HG02610 (cell line): ENCODE measurements at regions not wholly inside any gene's neighbourhood (a gene's known extent, or its start where the extent isn't known, plus 50 kb on each side); places are given as distances from the start of the nearest gene placed in this dataset.
"Not testable (repeated sequence)": the region's sequence is repeated elsewhere in the genome, so short reads cannot be mapped to it uniquely, and the experiment has no call there.

ENCODE experiments used
- ATAC-seq: cut with Tn5 transposase; IDR thresholded peaks from one replicate; pipeline ENCODE4 v1.9.1; 2021; ENCODE audit warnings: mild to moderate bottlenecking, moderate library complexity; ENCODE audit not compliant: unreplicated experiment

DNA sequence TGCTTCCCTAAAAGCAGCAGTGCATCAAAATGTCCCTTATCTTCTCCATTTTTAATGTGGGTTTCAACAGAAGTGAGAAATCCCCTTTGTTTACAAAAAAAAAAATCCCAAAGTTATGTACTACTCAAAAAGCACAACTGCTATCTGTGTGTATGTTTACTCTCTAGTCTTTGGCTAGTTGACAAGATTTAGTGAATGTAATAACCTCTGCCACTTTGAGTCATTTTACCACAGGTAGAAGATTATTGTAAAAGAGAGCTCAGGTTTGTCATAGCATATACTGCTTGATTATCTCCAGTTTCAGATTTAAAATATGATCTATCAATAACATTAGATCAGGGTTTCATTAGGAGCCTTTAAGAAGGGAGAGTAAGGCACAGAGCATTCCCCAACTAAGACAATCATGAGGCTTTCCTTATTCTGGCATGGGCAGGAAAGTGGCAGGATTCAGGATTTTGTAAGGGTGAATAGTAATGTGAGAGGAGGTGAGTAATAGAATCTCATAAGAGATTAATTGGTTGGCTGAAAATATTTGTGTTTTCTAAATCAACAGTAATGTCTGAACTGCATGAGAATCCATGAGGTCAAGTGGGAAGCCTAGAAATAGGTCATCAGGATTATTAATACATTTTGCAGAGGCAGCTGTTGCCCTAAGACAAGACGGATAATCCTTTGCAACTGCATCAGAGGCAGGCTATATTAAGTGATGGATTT is 1780.3 kb upstream of the LRRTM1 start:
- no peak for ATAC-seq

GRCh38 chr2:82075875-82076274 is 1771.3 kb upstream of the LRRTM1 start:
- no peak for ATAC-seq

DNA sequence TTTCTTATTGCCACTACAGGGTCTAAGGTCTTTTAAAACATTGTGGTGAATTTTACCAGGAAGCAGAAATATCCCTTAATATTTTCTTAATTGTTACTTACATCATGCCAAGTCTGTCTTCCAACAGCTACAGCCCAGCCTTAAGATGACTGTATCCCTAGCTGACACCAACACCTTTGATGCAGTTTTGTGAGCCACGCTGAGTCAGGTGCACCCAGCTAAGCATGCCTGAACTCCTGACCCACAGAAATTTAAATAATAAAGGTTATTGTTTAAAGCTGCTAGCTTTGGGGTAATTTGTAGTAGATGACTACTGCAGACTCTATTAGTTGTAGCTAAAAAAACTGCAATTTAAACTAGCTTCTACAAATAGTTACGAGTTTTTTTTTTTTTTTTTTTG is 1757.9 kb upstream of the LRRTM1 start:
- no peak for ATAC-seq

DNA sequence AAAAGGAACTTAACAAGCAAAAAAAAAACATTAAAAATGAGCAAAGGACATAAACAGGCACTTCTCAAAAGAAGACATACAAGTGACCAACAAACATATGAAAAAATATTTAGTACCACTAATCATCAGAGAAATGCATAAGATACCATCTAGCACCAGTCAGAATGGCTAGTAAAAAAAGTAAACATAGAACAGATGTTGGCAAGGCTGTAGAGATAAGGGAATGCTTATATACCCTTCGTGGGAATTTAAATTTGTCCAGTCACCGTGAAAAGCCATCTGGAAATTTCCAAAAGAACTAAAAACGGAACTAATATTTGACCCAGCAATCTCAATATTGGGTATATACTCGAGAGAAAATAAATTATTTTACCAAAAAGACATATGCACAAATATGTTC is 1751.3 kb upstream of the LRRTM1 start:
- ATAC-seq: no peak

GRCh38 chr2:82043867-82044266 is 1739.3 kb upstream of the LRRTM1 start:
- ATAC-seq: no peak

GRCh38 chr2:82027921-82028615 is 1723.5 kb upstream of the LRRTM1 start:
- no peak for ATAC-seq

GRCh38 chr2:82023710-82024109 is 1719.2 kb upstream of the LRRTM1 start:
- no peak for ATAC-seq

DNA sequence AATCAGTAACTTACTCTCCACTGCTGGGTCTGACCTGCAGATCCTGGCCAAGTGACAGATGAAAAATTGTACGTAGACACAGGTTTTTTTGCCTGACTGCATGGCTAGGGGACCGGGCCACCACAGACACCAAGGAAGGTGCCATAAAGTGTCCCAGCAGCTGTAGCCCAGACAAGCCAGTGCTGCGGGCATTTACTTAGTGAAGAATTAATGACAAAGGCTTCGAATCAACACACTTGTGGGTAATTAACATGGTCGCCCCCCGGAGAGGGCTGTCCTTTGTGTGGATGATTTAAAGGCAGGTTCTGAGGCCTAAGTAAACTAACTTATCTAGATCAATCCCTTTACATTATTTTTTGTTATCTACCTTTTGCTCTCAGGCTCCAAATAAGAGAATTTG is 1709.1 kb upstream of the LRRTM1 start:
- ATAC-seq: no peak

DNA sequence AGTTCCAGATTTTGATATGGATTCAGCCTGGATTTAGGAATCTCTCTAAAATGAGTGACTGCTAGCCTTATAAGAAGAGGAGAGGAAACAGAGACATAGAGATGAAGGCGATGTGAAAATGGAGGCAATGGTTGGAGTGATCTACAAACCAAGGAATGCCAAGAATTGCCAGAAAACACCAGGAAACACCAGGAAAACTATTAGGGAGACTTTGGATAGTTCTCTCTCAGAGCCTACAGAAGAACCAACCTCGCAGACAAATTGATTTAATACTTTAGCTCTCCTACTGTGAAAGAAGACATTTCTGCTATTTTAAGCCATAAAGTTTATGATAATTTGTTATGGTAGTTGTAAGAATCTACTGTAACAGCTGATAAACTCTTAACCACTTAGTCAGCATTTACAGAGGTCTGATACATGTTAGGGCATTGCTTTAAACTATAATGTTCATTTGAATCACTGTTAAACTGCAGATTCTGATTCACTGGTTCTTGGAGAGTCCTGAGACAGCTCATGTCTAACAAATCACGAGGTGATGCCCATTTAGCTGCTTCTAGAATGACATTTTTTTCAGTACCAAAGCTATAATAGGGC is 1702.6 kb upstream of the LRRTM1 start:
- ATAC-seq: no peak

DNA sequence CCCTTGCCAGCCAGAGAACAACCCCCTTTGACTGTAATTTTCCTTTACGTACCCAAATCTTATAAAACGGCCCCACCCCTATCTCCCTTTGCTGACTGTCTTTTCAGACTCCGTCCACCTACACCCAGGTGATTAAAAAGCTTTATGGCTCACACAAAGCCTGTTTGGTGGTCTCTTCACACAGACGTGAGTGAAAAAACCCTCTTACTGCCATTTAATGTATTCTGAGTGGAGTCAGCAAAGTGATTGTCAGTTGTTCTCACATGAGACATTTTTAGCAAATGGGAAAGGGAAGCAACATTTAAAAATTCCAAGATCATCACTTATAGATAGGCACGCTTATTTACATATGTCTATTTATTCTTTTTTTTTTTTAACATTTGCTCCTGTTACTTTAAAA is 1701.3 kb upstream of the LRRTM1 start:
- not testable (repeated sequence) for ATAC-seq

DNA sequence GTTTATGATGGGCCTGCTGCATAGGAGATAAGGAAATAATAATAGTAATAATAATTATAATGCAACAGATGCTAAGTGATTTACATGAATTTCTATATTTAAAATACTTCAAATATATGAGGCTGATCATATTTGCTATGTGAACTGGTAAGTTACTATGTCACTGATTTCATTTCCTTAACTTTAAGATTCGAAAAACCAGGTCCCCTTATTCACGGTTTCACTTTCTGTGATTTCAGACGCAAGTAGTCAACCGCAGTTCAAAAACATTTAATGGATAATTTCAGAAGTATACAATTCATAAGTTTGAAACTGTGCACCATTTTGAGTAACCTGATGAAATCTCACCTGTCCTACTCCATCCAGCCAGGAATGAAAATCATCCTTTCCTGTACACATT is 1697.1 kb upstream of the LRRTM1 start:
- no peak for ATAC-seq

DNA sequence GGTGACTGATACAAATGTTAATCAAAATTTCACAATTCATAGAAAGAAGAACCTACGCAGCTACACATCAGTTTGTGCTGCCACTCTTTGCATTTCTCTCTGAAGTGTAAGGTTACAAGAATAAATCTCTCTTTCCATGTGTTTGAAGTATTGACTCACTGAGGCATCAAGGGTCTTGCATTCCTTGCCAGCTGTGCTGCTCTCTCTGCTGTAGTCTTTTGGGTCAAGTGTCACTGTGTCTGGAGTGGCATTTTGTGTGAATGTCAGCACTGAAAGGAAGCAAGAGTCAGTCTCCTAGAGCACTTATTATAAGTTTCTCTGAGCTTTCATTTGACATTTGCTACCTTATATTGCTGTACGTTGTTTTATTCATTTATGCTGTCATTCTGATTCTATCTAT is 1696.1 kb upstream of the LRRTM1 start:
- ATAC-seq: no peak

DNA sequence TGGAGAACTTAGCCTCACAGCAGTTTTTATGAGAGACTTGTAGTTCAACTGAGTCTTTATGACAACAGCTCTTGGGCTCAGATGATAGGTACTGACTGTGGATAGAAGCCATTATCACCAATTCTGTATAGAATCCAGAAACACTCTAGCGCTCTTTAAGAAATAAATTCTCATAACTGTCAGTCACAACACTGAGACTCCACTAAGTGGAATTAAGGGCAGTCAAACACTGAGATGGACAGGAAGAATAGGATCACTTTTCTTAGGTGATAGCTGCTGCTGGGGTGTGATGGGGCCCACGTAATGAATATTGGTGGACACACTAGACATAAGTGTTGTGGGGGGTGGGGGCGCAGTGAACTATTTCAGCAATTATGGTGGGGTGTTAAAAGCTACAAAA is 1691.8 kb upstream of the LRRTM1 start:
- no peak for ATAC-seq

GRCh38 chr2:81991282-81991681 is 1686.7 kb upstream of the LRRTM1 start:
- ATAC-seq: no peak

- ATAC-seq: no peak
Observed at GRCh38 chr2:81987370-81987769, 1682.8 kb upstream of the LRRTM1 start.

GRCh38 chr2:81984969-81985637 is 1680.6 kb upstream of the LRRTM1 start:
- ATAC-seq: no peak

DNA sequence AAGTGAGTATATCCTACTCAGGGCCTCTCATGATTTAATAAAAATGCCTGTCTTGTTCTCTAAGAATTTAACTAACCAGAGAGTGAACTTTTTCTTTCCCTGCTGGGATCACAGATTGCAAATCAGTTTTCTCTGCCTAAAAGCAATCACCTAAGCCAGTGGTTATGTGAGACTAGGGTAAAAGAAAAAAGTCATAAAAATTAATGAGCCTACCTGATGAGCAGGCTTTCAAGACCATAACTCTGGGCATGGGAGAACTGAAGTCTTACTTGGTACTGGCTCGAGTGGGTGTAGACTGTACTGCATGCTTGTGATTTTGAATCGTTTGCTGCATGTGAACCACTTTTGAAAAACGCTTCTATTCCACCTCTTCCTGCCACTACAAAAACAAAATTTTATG is 1677.0 kb upstream of the LRRTM1 start:
- ATAC-seq: no peak

DNA sequence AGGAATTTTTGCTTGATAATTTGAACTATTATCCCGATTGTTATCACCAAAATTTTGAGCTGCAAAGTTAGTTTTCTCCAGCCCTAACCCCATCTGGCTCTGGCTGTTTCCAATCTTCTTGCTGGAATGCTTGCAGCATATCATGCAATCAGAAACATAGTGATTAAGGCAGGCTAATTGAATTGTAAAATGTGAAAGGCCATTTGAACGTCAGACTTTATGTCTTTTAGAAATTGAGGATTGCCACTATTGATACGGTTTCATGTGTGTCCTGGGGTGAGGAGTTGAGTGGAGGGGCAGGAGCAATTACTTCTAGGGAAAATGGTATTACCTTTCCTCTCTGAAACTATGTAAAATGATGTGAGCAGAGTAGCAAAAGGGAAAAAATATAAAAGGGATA is 1674.5 kb upstream of the LRRTM1 start:
- ATAC-seq: no peak

- no peak for ATAC-seq
Observed at GRCh38 chr2:81976998-81977397, 1672.4 kb upstream of the LRRTM1 start.

DNA sequence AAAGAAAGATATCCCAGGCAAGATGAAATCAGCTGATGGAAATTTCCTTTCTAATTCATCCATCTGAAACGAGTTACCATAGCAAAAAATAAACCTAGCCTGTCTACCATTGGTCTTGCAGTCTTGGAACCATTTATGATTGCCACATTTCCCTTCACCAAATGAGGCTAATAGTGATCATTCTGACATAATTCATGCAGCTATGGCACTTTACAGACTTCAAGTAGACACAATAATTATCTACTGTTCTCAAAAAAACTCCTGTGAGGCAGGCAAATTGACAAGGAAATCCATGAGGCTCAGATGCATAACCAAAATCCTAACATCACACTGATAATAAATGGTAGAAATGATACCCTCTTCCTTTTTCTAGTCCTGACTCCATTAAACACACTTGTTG is 1669.7 kb upstream of the LRRTM1 start:
- no peak for ATAC-seq

GRCh38 chr2:81942876-81943275 is 1638.3 kb upstream of the LRRTM1 start:
- no peak for ATAC-seq
